SK-N-SH (cell line): ENCODE measurements at regions not wholly inside any gene's neighbourhood (a gene's known extent, or its start where the extent isn't known, plus 50 kb on each side); places are given as distances from the start of the nearest gene placed in this dataset.

Experiments
- CHD2 ChIP-seq: fragments of 150-350 bp; IDR thresholded peaks from 2 replicates; pipeline ENCODE4 v1.6.1; 2018; ENCODE audit warnings: low read length; ENCODE audit not compliant: partially characterized antibody
- CTCF ChIP-seq: fragments of 200-600 bp; sonication (generic); IDR thresholded peaks from 2 replicates; pipeline ENCODE4 v1.6.1; 2017; ENCODE audit warnings: antibody characterized with exemption, mild to moderate bottlenecking, moderate library complexity
- GABPA ChIP-seq: IDR thresholded peaks from 2 replicates; pipeline ENCODE4 v1.4.0; 2012; ENCODE audit warnings: low read depth, mild to moderate bottlenecking
- JUND ChIP-seq: IDR thresholded peaks from 2 replicates; pipeline ENCODE4 v1.4.0; 2012
- MAX ChIP-seq: IDR thresholded peaks from 2 replicates; pipeline ENCODE4 v1.4.0; 2012; ENCODE audit warnings: low read depth
- NFIC ChIP-seq: IDR thresholded peaks from 2 replicates; pipeline ENCODE4 v1.4.0; 2012; ENCODE audit warnings: borderline replicate concordance
- POLR2AphosphoS5 ChIP-seq: IDR thresholded peaks from 2 replicates; pipeline ENCODE4 v1.6.1; 2012; ENCODE audit warnings: low read depth, low read length
- REST ChIP-seq: IDR thresholded peaks from 2 replicates; pipeline ENCODE4 v1.6.1; 2012; ENCODE audit warnings: mild to moderate bottlenecking, low read depth, low read length, moderate library complexity
- SMC3 ChIP-seq: IDR thresholded peaks from 2 replicates; pipeline ENCODE4 v1.6.1; 2012; ENCODE audit warnings: low read depth, low read length, improper control_type of control experiment
- TF ChIP-seq, protein P1 (sequence below): IDR thresholded peaks from 2 replicates; pipeline ENCODE4 v1.4.0; 2012; ENCODE audit warnings: low read depth, borderline replicate concordance

- TF ChIP-seq CTCF = no peak
- TF ChIP-seq CHD2 = no peak
- TF ChIP-seq JUND = no peak
- TF ChIP-seq SMC3 = no peak
- no peak for TF ChIP-seq MAX
- no peak for TF ChIP-seq POLR2AphosphoS5
- TF ChIP-seq REST = no peak
- TF ChIP-seq GABPA = no peak
- TF ChIP-seq, protein P1, sequence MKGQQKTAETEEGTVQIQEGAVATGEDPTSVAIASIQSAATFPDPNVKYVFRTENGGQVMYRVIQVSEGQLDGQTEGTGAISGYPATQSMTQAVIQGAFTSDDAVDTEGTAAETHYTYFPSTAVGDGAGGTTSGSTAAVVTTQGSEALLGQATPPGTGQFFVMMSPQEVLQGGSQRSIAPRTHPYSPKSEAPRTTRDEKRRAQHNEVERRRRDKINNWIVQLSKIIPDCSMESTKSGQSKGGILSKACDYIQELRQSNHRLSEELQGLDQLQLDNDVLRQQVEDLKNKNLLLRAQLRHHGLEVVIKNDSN = no peak
- no peak for TF ChIP-seq NFIC
Observed at GRCh38 chr21:16085421-16085820, 355.6 kb downstream of the USP25 start.
